WTC11 (cell line): ENCODE measurements at regions not wholly inside any gene's neighbourhood (a gene's known extent, or its start where the extent isn't known, plus 50 kb on each side); places are given as distances from the start of the nearest gene placed in this dataset.

Source experiments
- ATAC-seq: fragments of 200-7000 bp; cut with Tn5 transposase; 2 replicates; pipeline ENCODE4 v1.10.0; 2021; ENCODE audit warnings: mild to moderate bottlenecking, moderate library complexity
- CTCF ChIA-PET: fragments of 300-600 bp; sonication (Branson Sonifier 250); formaldehyde crosslinking; loops from one replicate; lab custom pipeline; 2021; ENCODE audit warnings: antibody characterized with exemption; lab: Charles Lee
- POLR2A ChIA-PET: fragments of 350-600 bp; sonication (Branson Sonifier 250); formaldehyde crosslinking; loops from one replicate; lab custom pipeline; 2021; ENCODE audit warnings: antibody characterized with exemption; lab: Charles Lee
- DNase-seq: peaks from one replicate; pipeline ENCODE4 v3.0.0; 2021; ENCODE audit warnings: low spot score
- H3K27ac Mint-ChIP-seq: 2 replicates; pipeline ENCODE4 v1.8.0; 2021; ENCODE audit warnings: mixed read lengths
- H3K27me3 Mint-ChIP-seq: 2 replicates; pipeline ENCODE4 v1.8.0; 2021; ENCODE audit warnings: low read depth, mild to moderate bottlenecking, moderate library complexity, mixed read lengths
- H3K36me3 Mint-ChIP-seq: 2 replicates; pipeline ENCODE4 v1.8.0; 2021; ENCODE audit warnings: mixed read lengths
- H3K4me1 Mint-ChIP-seq: 2 replicates; pipeline ENCODE4 v1.8.0; 2022; ENCODE audit warnings: mixed read lengths
- H3K4me3 Mint-ChIP-seq: 2 replicates; pipeline ENCODE4 v1.8.0; 2021; ENCODE audit warnings: mild to moderate bottlenecking, moderate library complexity, mixed read lengths
- H3K9me3 Mint-ChIP-seq: 2 replicates; pipeline ENCODE4 v1.8.0; 2021; ENCODE audit warnings: mixed read lengths
- CBFB ChIP-seq: sonication (generic); formaldehyde crosslinking; IDR thresholded peaks from 2 replicates; pipeline ENCODE4 v1.8.1; 2022; ENCODE audit warnings: mild to moderate bottlenecking, low read depth, missing genetic modification reagents
- ETV6 ChIP-seq: sonication (generic); formaldehyde crosslinking; IDR thresholded peaks from 2 replicates; pipeline ENCODE4 v1.8.1; 2022; ENCODE audit warnings: mild to moderate bottlenecking, missing genetic modification reagents
- GRHL2 ChIP-seq: fragments of 250-450 bp; sonication (Bioruptor Pico); IDR thresholded peaks from 2 replicates; pipeline ENCODE4 v1.8.0; 2022; ENCODE audit warnings: mild to moderate bottlenecking, moderate library complexity; ENCODE audit not compliant: insufficient replicate concordance, severe bottlenecking
- IRF2 ChIP-seq: sonication (generic); formaldehyde crosslinking; IDR thresholded peaks from 2 replicates; pipeline ENCODE4 v1.8.0; 2022; ENCODE audit warnings: low read depth, missing genetic modification reagents, borderline replicate concordance
- MXD4 ChIP-seq: fragments of 250-450 bp; sonication (Bioruptor Pico); IDR thresholded peaks from 2 replicates; pipeline ENCODE4 v1.8.0; 2021; ENCODE audit warnings: mild to moderate bottlenecking, moderate library complexity, borderline replicate concordance
- OVOL2 ChIP-seq: fragments of 250-450 bp; sonication (Bioruptor Pico); IDR thresholded peaks from 2 replicates; pipeline ENCODE4 v1.9.0; 2021; ENCODE audit warnings: mild to moderate bottlenecking, borderline replicate concordance
- RORB ChIP-seq: fragments of 250-450 bp; sonication (Bioruptor Pico); IDR thresholded peaks from 2 replicates; pipeline ENCODE4 v1.9.0; 2021; ENCODE audit warnings: mild to moderate bottlenecking
- SMAD3 ChIP-seq: sonication (generic); formaldehyde crosslinking; IDR thresholded peaks from 2 replicates; pipeline ENCODE4 v1.8.0; 2022; ENCODE audit warnings: missing genetic modification reagents, mild to moderate bottlenecking, borderline replicate concordance
- TEAD1 ChIP-seq: sonication (generic); formaldehyde crosslinking; IDR thresholded peaks from 2 replicates; pipeline ENCODE4 v1.8.0; 2022; ENCODE audit warnings: mild to moderate bottlenecking, missing genetic modification reagents
- ZNF121 ChIP-seq: sonication (generic); formaldehyde crosslinking; IDR thresholded peaks from 2 replicates; pipeline ENCODE4 v1.8.0; 2023; ENCODE audit warnings: missing genetic modification reagents
- ZNF232 ChIP-seq: sonication (generic); formaldehyde crosslinking; IDR thresholded peaks from 2 replicates; pipeline ENCODE4 v1.8.0; 2022; ENCODE audit warnings: mild to moderate bottlenecking, missing genetic modification reagents
- ZNF425 ChIP-seq: fragments of 250-450 bp; sonication (Bioruptor Pico); conservative IDR thresholded peaks from 2 replicates; pipeline ENCODE4 v1.9.0; 2021; ENCODE audit warnings: mild to moderate bottlenecking
- ZNF512 ChIP-seq: sonication (generic); formaldehyde crosslinking; IDR thresholded peaks from 2 replicates; pipeline ENCODE4 v1.8.1; 2022; ENCODE audit warnings: missing genetic modification reagents, borderline replicate concordance
- ZNF532 ChIP-seq: fragments of 250-450 bp; sonication (Bioruptor Pico); IDR thresholded peaks from 2 replicates; pipeline ENCODE4 v1.9.0; 2021; ENCODE audit warnings: mild to moderate bottlenecking, borderline replicate concordance
- TF ChIP-seq, protein P1 (sequence below): sonication (generic); formaldehyde crosslinking; IDR thresholded peaks from 2 replicates; pipeline ENCODE4 v1.8.0; 2023; ENCODE audit warnings: missing genetic modification reagents, mild to moderate bottlenecking, borderline replicate concordance
- TF ChIP-seq, protein P2 (sequence below): sonication (generic); formaldehyde crosslinking; IDR thresholded peaks from 2 replicates; pipeline ENCODE4 v1.8.0; 2022; ENCODE audit warnings: mild to moderate bottlenecking, missing genetic modification reagents
- TF ChIP-seq, protein P3 (sequence below): sonication (generic); formaldehyde crosslinking; IDR thresholded peaks from 2 replicates; pipeline ENCODE4 v1.8.0; 2023; ENCODE audit warnings: mild to moderate bottlenecking, missing genetic modification reagents
- TF ChIP-seq, protein P4 (sequence below): sonication (generic); formaldehyde crosslinking; IDR thresholded peaks from 2 replicates; pipeline ENCODE4 v1.8.1; 2022; ENCODE audit warnings: low read depth, mild to moderate bottlenecking, moderate library complexity, missing genetic modification reagents, borderline replicate concordance

- ATAC-seq (no peak), DNase-seq (no peak)
- no peak overlapping the region for H3K4me3 Mint-ChIP-seq
- H3K36me3 Mint-ChIP-seq = no peaks in the 10 kb centered on the region
- CTCF ChIA-PET = no interaction called here
- no peak overlapping the region for H3K27ac Mint-ChIP-seq
- POLR2A ChIA-PET = no interaction called here
- H3K9me3 Mint-ChIP-seq = no peaks in the 10 kb centered on the region; the same call in 1 of the 2 replicates
- no peaks in the 10 kb centered on the region for H3K27me3 Mint-ChIP-seq
- no peaks in the 10 kb centered on the region for H3K4me1 Mint-ChIP-seq
- no peak for TF ChIP-seq OVOL2 (CRISPR knock-in tag)
- TF ChIP-seq, protein P1, sequence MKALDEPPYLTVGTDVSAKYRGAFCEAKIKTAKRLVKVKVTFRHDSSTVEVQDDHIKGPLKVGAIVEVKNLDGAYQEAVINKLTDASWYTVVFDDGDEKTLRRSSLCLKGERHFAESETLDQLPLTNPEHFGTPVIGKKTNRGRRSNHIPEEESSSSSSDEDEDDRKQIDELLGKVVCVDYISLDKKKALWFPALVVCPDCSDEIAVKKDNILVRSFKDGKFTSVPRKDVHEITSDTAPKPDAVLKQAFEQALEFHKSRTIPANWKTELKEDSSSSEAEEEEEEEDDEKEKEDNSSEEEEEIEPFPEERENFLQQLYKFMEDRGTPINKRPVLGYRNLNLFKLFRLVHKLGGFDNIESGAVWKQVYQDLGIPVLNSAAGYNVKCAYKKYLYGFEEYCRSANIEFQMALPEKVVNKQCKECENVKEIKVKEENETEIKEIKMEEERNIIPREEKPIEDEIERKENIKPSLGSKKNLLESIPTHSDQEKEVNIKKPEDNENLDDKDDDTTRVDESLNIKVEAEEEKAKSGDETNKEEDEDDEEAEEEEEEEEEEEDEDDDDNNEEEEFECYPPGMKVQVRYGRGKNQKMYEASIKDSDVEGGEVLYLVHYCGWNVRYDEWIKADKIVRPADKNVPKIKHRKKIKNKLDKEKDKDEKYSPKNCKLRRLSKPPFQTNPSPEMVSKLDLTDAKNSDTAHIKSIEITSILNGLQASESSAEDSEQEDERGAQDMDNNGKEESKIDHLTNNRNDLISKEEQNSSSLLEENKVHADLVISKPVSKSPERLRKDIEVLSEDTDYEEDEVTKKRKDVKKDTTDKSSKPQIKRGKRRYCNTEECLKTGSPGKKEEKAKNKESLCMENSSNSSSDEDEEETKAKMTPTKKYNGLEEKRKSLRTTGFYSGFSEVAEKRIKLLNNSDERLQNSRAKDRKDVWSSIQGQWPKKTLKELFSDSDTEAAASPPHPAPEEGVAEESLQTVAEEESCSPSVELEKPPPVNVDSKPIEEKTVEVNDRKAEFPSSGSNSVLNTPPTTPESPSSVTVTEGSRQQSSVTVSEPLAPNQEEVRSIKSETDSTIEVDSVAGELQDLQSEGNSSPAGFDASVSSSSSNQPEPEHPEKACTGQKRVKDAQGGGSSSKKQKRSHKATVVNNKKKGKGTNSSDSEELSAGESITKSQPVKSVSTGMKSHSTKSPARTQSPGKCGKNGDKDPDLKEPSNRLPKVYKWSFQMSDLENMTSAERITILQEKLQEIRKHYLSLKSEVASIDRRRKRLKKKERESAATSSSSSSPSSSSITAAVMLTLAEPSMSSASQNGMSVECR (CRISPR knock-in tag) = no peak
- no peak for TF ChIP-seq TEAD1 (CRISPR knock-in tag)
- TF ChIP-seq CBFB (CRISPR knock-in tag) = no peak
- TF ChIP-seq, protein P2, sequence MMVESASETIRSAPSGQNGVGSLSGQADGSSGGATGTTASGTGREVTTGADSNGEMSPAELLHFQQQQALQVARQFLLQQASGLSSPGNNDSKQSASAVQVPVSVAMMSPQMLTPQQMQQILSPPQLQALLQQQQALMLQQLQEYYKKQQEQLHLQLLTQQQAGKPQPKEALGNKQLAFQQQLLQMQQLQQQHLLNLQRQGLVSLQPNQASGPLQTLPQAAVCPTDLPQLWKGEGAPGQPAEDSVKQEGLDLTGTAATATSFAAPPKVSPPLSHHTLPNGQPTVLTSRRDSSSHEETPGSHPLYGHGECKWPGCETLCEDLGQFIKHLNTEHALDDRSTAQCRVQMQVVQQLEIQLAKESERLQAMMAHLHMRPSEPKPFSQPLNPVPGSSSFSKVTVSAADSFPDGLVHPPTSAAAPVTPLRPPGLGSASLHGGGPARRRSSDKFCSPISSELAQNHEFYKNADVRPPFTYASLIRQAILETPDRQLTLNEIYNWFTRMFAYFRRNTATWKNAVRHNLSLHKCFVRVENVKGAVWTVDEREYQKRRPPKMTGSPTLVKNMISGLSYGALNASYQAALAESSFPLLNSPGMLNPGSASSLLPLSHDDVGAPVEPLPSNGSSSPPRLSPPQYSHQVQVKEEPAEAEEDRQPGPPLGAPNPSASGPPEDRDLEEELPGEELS (CRISPR knock-in tag) = no peak
- no peak for TF ChIP-seq ZNF121
- no peak for TF ChIP-seq RORB (CRISPR knock-in tag)
- TF ChIP-seq, protein P3, sequence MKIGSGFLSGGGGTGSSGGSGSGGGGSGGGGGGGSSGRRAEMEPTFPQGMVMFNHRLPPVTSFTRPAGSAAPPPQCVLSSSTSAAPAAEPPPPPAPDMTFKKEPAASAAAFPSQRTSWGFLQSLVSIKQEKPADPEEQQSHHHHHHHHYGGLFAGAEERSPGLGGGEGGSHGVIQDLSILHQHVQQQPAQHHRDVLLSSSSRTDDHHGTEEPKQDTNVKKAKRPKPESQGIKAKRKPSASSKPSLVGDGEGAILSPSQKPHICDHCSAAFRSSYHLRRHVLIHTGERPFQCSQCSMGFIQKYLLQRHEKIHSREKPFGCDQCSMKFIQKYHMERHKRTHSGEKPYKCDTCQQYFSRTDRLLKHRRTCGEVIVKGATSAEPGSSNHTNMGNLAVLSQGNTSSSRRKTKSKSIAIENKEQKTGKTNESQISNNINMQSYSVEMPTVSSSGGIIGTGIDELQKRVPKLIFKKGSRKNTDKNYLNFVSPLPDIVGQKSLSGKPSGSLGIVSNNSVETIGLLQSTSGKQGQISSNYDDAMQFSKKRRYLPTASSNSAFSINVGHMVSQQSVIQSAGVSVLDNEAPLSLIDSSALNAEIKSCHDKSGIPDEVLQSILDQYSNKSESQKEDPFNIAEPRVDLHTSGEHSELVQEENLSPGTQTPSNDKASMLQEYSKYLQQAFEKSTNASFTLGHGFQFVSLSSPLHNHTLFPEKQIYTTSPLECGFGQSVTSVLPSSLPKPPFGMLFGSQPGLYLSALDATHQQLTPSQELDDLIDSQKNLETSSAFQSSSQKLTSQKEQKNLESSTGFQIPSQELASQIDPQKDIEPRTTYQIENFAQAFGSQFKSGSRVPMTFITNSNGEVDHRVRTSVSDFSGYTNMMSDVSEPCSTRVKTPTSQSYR (CRISPR knock-in tag) = no peak
- no peak for TF ChIP-seq MXD4 (CRISPR knock-in tag)
- no peak for TF ChIP-seq SMAD3 (CRISPR knock-in tag)
- no peak for TF ChIP-seq ZNF425 (CRISPR knock-in tag)
- no peak for TF ChIP-seq ZNF232 (CRISPR knock-in tag)
- TF ChIP-seq IRF2 (CRISPR knock-in tag) = no peak
- TF ChIP-seq ETV6 = no peak
- TF ChIP-seq GRHL2 (CRISPR knock-in tag) = no peak
- TF ChIP-seq, protein P4, sequence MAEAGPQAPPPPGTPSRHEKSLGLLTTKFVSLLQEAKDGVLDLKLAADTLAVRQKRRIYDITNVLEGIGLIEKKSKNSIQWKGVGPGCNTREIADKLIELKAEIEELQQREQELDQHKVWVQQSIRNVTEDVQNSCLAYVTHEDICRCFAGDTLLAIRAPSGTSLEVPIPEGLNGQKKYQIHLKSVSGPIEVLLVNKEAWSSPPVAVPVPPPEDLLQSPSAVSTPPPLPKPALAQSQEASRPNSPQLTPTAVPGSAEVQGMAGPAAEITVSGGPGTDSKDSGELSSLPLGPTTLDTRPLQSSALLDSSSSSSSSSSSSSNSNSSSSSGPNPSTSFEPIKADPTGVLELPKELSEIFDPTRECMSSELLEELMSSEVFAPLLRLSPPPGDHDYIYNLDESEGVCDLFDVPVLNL (CRISPR knock-in tag) = no peak
- no peak for TF ChIP-seq ZNF512 (CRISPR knock-in tag)
- no peak for TF ChIP-seq ZNF532 (CRISPR knock-in tag)
These were observed 209.0 kb upstream of the ATXN7L3B start for GRCh38 chr12:74328623-74329022.
